Endothelial cell of umbilical vein (primary cell): ENCODE measurements at regions not wholly inside any gene's neighbourhood (a gene's known extent, or its start where the extent isn't known, plus 50 kb on each side); places are given as distances from the start of the nearest gene placed in this dataset.

ENCODE experiments used
- EZH2 ChIP-seq: IDR thresholded peaks from 2 replicates; pipeline ENCODE4 v1.6.1; 2012; ENCODE audit warnings: borderline replicate concordance, low read depth, mild to moderate bottlenecking, moderate library complexity, low read length, inconsistent platforms; ENCODE audit not compliant: severe bottlenecking
- FOS ChIP-seq: IDR thresholded peaks from 2 replicates; pipeline ENCODE4 v1.6.1; 2011; ENCODE audit warnings: mild to moderate bottlenecking, low read length, moderate library complexity, borderline replicate concordance; ENCODE audit not compliant: insufficient read depth
- GATA2 ChIP-seq: IDR thresholded peaks from 2 replicates; pipeline ENCODE4 v1.7.0; 2011; ENCODE audit warnings: low read depth, mild to moderate bottlenecking, moderate library complexity, mixed read lengths, low read length; ENCODE audit not compliant: insufficient read length, insufficient read depth
- MYC ChIP-seq: IDR thresholded peaks from one replicate; pipeline ENCODE4 v1.6.1; 2011; ENCODE audit warnings: mild to moderate bottlenecking, low read depth, low read length
- POLR2A ChIP-seq: IDR thresholded peaks from 2 replicates; pipeline ENCODE4 v1.6.1; 2012; ENCODE audit warnings: low read depth, mild to moderate bottlenecking, control low read depth, low read length
- POLR2AphosphoS5 ChIP-seq: IDR thresholded peaks from 2 replicates; pipeline ENCODE4 v1.6.1; 2012; ENCODE audit warnings: low read depth, mild to moderate bottlenecking, control low read depth, low read length, moderate library complexity; ENCODE audit not compliant: insufficient read depth
- TF ChIP-seq, protein P1 (sequence below), 2 donors: IDR thresholded peaks; 1 replicate in 1 of 2; 2 replicates in 1 of 2; pipeline ENCODE4 v1.5.1; 2011; ENCODE audit warnings: low read length in 2 of 2, mild to moderate bottlenecking in 2 of 2, moderate library complexity in 2 of 2, control low read depth in 1 of 2, inconsistent platforms in 1 of 2, low read depth in 1 of 2; ENCODE audit not compliant: insufficient read depth in 1 of 2; ENCODE audit errors: extremely low read depth in 1 of 2
- TF ChIP-seq, protein P2 (sequence below): IDR thresholded peaks from 2 replicates; pipeline ENCODE4 v1.6.1; 2011; ENCODE audit not compliant: insufficient read depth, insufficient read length

DNA sequence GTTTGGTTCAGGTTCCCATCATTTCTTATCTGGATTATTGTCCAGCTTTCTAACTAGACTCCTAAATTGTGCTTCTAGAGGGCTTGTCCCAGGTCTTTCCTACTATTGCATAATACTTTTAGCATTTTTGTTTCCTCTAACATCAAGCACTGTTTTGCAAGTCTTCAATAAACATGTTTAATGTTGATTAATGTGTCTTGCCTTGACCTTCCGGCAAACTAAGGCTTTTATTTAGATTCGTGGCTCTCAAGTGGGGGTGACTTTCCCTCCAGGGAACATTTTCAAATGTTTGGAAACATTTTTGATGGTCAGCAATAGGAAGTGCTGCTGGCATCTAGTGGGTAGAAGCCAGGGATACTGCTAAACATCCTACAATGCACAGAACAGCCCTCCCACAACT, 90.7 kb downstream of the RPE65 start:
- TF ChIP-seq, protein P1, sequence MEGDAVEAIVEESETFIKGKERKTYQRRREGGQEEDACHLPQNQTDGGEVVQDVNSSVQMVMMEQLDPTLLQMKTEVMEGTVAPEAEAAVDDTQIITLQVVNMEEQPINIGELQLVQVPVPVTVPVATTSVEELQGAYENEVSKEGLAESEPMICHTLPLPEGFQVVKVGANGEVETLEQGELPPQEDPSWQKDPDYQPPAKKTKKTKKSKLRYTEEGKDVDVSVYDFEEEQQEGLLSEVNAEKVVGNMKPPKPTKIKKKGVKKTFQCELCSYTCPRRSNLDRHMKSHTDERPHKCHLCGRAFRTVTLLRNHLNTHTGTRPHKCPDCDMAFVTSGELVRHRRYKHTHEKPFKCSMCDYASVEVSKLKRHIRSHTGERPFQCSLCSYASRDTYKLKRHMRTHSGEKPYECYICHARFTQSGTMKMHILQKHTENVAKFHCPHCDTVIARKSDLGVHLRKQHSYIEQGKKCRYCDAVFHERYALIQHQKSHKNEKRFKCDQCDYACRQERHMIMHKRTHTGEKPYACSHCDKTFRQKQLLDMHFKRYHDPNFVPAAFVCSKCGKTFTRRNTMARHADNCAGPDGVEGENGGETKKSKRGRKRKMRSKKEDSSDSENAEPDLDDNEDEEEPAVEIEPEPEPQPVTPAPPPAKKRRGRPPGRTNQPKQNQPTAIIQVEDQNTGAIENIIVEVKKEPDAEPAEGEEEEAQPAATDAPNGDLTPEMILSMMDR (IDR thresholded peaks at IDR 0.05; ENCODE audit: extremely low read depth in 1 of 2, insufficient read depth in 1 of 2, low read depth in 1 of 2, low read length in 2 of 2): no peak
- TF ChIP-seq GATA2: no peak
- TF ChIP-seq POLR2A: no peak
- TF ChIP-seq, protein P2, sequence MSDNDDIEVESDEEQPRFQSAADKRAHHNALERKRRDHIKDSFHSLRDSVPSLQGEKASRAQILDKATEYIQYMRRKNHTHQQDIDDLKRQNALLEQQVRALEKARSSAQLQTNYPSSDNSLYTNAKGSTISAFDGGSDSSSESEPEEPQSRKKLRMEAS: no peak
- TF ChIP-seq POLR2AphosphoS5: no peak
- TF ChIP-seq MYC: no peak
- TF ChIP-seq FOS: no peak
- no peak for TF ChIP-seq EZH2
